HUES64 (cell line): ENCODE measurements at regions not wholly inside any gene's neighbourhood (a gene's known extent, or its start where the extent isn't known, plus 50 kb on each side); places are given as distances from the start of the nearest gene placed in this dataset.
"Not testable (repeated sequence)": the region's sequence is repeated elsewhere in the genome, so short reads cannot be mapped to it uniquely, and the experiment has no call there.

ENCODE experiments used
- H3K27ac ChIP-seq: 2 replicates; pipeline ENCODE4 v1.7.0; 2013; ENCODE audit warnings: low read depth, low read length, inconsistent platforms
- H3K27me3 ChIP-seq: 2 replicates; pipeline ENCODE4 v1.6.1; 2013; ENCODE audit warnings: mild to moderate bottlenecking, low read length; ENCODE audit not compliant: insufficient read depth
- H3K36me3 ChIP-seq: 2 replicates; pipeline ENCODE4 v1.6.1; 2013; ENCODE audit warnings: mild to moderate bottlenecking, low read length; ENCODE audit not compliant: insufficient read depth
- H3K4me1 ChIP-seq: 2 replicates; pipeline ENCODE4 v1.6.1; 2013; ENCODE audit warnings: mild to moderate bottlenecking, low read length, moderate library complexity; ENCODE audit not compliant: insufficient read depth
- H3K4me3 ChIP-seq: 2 replicates; pipeline ENCODE4 v1.5.1; 2013; ENCODE audit warnings: mild to moderate bottlenecking, low read length, moderate library complexity
- H3K9ac ChIP-seq: 2 replicates; pipeline ENCODE4 v1.6.1; 2013; ENCODE audit warnings: mild to moderate bottlenecking, low read depth, low read length
- H3K9me3 ChIP-seq: 2 replicates; pipeline ENCODE4 v1.6.1; 2013; ENCODE audit warnings: low read depth, low read length; ENCODE audit not compliant: insufficient read depth
- WGBS: fragments of 150-250, 120-280 bp; methylation state at CpG from one replicate; pipeline ENCODE4 v1.1.7; 2013; ENCODE audit warnings: missing lambda C conversion rate; 5-methylcytosine and 5-hydroxymethylcytosine counted together

DNA sequence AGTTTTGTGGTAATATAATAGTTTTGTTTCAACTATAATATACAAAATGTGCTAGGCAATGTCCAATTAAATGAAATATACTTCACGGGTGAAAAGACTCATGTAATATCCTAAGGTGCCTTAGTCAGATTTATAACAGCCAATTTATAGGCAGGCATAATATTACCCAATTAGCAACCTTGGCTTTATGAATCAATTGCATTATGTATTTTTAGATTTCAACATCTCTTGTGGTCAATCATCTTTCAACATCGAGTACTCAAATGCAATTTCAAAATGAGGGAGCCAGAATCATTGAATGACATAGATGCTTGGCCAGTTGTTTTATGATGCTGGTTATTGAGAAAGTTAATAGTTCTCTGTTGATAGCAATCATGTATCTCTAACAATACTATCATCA lies 110.3 kb upstream of the SP8 start:
- Histone ChIP-seq H3K9me3 (0 out of 2 replicates have a peak, but pooled peaks cover 4% of the 10 kb centered on the region), H3K27ac (no peak overlapping the region), H3K27me3 (no peaks in the 10 kb centered on the region), H3K36me3 (no peaks in the 10 kb centered on the region), H3K4me3 (no peak overlapping the region), H3K9ac (no peak overlapping the region), H3K4me1 (no peaks in the 10 kb centered on the region)
- 100% methylated on average over 2 of the region's 2 CpGs for WGBS

DNA sequence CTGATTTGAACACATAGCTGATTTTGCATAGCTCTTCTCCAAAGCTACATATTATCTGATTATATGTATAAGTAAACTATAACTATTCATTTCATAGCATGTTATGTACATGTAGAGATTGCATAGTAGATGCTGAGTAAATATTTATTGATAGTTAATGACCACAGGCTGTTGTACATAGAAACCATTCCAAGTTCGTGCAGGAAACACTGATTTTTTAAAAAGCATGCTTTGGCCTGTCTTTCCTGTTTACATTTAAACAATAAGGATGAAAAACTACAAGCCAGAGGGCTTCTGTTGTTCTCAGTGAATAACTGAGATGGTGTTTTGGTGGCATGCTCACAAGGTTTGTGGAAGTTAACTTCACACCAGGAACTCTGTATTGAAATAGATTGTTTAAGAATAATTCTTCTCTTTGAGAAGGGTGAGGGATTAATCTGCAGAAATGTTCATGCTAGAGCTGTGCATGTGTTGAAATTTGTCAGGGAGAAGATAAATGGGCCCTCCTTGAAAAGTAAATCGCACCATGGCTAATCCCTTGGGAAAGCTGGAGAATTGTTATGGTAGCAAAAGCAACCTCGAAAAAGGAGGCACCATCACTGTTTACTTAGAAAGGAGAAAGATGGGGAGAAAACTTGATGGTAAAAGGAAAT lies 120.2 kb upstream of the SP8 start:
- Histone ChIP-seq H3K4me1 (0 out of 2 replicates have a peak, but pooled peaks cover 2% of the 10 kb centered on the region), H3K9ac (no peak overlapping the region), H3K4me3 (no peak overlapping the region), H3K27ac (no peak overlapping the region), H3K9me3 (0 out of 2 replicates have a peak, but pooled peaks cover 4% of the 10 kb centered on the region), H3K27me3 (no peaks in the 10 kb centered on the region), H3K36me3 (no peaks in the 10 kb centered on the region)
- WGBS: 92% methylated on average over 3 of the region's 3 CpGs

DNA sequence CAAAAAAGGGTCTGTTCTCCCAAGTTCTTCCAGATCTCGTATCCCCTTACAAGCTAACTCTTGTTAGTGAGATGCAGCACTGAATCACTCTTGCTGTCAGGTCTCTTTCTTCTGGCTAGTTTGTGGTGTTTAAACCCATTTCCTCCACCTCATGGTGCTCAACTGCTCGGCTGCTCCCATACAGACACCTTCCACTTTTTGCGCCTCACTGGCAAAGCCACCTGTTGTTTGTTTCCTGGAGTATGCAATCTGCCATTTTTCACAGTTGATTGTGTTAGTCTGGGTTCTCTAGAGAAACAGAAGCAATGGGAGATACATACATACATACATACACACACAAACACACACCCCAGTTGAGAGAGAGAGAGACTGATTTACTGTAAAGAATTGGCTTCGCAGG lies 124.4 kb upstream of the SP8 start:
- 94% methylated on average over 4 of the region's 4 CpGs for WGBS
- 0 out of 2 replicates have a peak, but pooled peaks cover 2% of the 10 kb centered on the region for H3K4me1 ChIP-seq

DNA sequence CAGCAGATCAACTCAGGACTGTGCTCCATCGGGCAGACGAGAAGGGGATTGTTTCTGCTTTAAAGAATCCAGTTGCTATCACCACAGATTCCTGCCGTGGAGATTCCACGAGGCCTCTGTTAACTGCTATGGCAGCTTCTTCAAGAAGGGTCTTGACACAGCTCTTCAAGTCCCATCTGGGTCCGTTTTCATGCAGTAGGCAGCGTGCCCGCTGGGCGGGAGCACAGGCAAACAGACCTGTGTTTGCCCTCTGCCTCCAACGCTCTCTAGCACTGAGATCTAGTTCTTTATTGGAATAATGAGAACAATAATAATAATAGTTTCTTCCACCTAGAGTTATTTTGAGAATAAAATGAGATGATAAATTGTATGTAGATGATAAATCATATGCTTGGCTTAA lies 127.2 kb upstream of the SP8 start:
- 95% methylated on average over 9 of the region's 9 CpGs for WGBS
- H3K9me3 ChIP-seq: no peaks in the 10 kb centered on the region
- no peaks in the 10 kb centered on the region for H3K4me1 ChIP-seq
- no peaks in the 10 kb centered on the region for H3K36me3 ChIP-seq
- no peak overlapping the region for H3K9ac ChIP-seq
- no peak overlapping the region for H3K4me3 ChIP-seq
- no peaks in the 10 kb centered on the region for H3K27me3 ChIP-seq
- H3K27ac ChIP-seq: no peak overlapping the region

More for the DNA sequence above, 124.4 kb upstream of the SP8 start:
- Histone ChIP-seq H3K27ac (no peak overlapping the region), H3K36me3 (no peaks in the 10 kb centered on the region), H3K9ac (no peak overlapping the region), H3K4me3 (no peak overlapping the region), H3K9me3 (no peaks in the 10 kb centered on the region), H3K27me3 (no peaks in the 10 kb centered on the region)

DNA sequence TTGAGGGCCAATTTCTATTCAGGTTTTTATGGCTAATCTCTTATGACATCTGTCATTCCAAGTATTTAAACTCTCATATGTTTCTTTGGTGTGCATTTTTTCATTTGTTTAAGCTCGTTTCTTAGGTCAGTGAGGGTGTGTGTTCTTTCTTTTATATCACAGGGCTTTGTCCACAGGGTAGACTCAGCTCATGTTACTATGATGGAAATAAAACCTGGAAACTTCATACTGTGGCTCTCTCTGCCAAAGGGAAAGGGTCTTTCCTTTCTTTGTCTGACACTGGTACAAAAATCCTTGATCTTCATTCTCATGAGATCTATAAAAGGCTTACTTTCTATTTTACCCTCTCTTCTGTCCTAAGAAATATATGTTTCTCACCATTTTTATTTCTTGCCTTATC lies 129.6 kb upstream of the SP8 start:
- Histone ChIP-seq H3K4me3 (no peak overlapping the region), H3K27me3 (no peaks in the 10 kb centered on the region), H3K4me1 (no peaks in the 10 kb centered on the region), H3K9ac (no peak overlapping the region), H3K9me3 (no peaks in the 10 kb centered on the region), H3K27ac (no peak overlapping the region), H3K36me3 (no peaks in the 10 kb centered on the region)
- WGBS: 75% methylated on average over 1 of the region's 1 CpG

DNA sequence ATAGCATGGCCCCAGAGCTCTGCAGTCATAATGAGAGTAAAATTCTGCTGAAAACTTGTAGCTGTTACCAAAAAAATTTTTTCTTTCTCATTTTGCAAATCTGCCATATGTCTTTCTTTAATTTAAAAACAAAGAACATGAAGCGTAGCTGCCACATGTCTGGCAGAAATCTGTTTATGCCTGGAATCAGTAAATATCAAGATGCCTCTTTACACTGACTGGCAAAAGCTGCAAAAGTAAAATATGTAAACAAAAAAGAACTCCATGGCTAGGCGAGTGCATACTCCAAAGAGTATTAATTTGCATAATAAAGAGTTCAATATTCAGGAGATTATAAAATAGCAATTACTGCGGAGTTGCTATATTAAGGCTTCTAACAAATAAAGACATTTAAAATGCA lies 130.9 kb upstream of the SP8 start:
- WGBS: 56% methylated on average over 1 of the region's 3 CpGs
- no peak overlapping the region for H3K27ac ChIP-seq

DNA sequence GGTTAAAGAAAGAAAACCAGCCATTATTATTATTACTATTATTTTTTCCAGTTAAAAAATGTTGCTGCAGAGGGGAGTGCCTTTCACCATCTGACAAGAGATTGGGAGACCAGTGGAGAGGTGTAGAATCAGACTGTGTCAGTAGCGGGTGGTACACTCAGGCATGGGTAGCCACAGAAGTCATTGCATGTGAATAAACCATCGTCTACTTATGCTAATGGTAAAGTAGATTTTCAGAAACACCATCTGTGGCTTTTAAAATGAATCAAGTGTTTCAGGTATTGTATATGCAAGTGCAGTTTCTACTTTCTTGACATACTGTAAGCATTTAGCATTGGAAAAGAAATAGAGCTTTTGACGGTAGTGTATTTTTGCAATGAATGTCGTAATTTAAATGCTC lies 131.5 kb upstream of the SP8 start:
- Histone ChIP-seq H3K4me3 (no peak overlapping the region), H3K9ac (no peak overlapping the region), H3K9me3 (no peaks in the 10 kb centered on the region), H3K27ac (no peak overlapping the region), H3K27me3 (no peaks in the 10 kb centered on the region), H3K36me3 (no peaks in the 10 kb centered on the region), H3K4me1 (no peaks in the 10 kb centered on the region)
- 94% methylated on average over 4 of the region's 4 CpGs for WGBS

More for the DNA sequence above, 130.9 kb upstream of the SP8 start:
- Histone ChIP-seq H3K4me3 (no peak overlapping the region), H3K4me1 (no peaks in the 10 kb centered on the region), H3K36me3 (no peaks in the 10 kb centered on the region), H3K9ac (no peak overlapping the region), H3K9me3 (no peaks in the 10 kb centered on the region), H3K27me3 (no peaks in the 10 kb centered on the region)

DNA sequence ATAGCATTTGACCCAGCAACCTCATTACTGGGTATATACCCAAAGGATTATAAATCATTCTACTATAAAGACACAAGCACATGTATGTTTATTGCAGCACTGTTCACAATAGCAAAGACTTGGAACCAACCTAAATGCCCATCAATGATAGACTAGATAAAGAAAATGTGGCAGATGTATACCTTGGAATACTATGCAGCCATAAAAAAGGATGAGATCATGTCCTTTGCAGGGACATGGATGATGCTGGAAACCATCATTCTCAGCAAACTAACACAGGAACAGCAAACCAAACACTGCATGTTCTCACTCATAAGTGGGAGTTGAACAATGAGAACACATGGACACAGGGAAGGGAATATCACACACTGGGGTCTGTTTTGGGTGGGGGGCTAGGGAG lies 140.5 kb upstream of the SP8 start:
- H3K4me1 ChIP-seq, H3K27me3 ChIP-seq, H3K9me3 ChIP-seq, H3K36me3 ChIP-seq, H3K27ac ChIP-seq, H3K9ac ChIP-seq, H3K4me3 ChIP-seq: not testable (repeated sequence)

DNA sequence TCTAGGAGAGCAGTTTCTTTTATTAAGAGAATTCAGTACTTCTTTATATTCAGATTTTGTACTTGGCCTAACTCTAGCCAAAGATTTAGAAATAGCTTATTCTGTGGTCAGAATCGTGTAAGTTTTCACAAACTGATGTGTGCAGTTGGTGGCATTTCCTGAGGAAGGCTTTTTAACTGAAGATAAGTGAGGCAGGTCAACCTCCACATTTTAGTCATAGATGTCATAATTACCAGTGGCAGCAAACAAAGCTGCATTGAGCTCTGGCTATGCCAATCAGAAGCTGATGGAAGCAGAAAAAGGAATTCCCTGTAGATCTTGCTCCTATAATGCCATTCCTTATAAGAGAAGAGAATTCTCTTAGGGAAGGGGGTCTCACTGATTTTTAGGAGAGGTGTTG lies 141.3 kb upstream of the SP8 start:
- no peaks in the 10 kb centered on the region for H3K36me3 ChIP-seq
- no peaks in the 10 kb centered on the region for H3K9me3 ChIP-seq
- no peaks in the 10 kb centered on the region for H3K27me3 ChIP-seq
- no peak overlapping the region for H3K9ac ChIP-seq
- no peak overlapping the region for H3K4me3 ChIP-seq
- H3K27ac ChIP-seq: no peak overlapping the region
- 88% methylated on average over 1 of the region's 1 CpG for WGBS
- no peaks in the 10 kb centered on the region for H3K4me1 ChIP-seq

DNA sequence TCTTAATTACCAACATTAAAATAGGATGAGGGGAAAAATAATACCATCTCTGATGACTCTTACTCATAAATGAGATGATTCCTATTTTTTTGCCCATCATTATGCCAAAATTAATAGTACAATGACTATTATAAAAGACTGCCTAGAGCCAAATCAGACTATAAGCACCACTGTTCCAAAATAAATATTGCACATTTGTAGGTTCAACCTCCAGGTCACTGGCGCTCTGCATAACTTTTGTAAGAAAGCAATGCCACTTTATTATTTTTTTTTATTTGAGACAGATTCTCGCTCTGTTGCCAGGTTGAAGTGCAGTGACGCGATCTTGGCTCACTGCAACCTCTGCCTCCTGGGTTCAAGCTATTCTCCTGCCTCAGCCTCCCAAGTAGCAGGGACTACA lies 142.5 kb upstream of the SP8 start:
- H3K4me3 ChIP-seq: no peak overlapping the region
- H3K9ac ChIP-seq: no peak overlapping the region
- no peaks in the 10 kb centered on the region for H3K36me3 ChIP-seq
- H3K27ac ChIP-seq: no peak overlapping the region
- no peaks in the 10 kb centered on the region for H3K9me3 ChIP-seq
- WGBS: 95% methylated on average over 4 of the region's 4 CpGs
- H3K27me3 ChIP-seq: no peaks in the 10 kb centered on the region
- no peaks in the 10 kb centered on the region for H3K4me1 ChIP-seq

DNA sequence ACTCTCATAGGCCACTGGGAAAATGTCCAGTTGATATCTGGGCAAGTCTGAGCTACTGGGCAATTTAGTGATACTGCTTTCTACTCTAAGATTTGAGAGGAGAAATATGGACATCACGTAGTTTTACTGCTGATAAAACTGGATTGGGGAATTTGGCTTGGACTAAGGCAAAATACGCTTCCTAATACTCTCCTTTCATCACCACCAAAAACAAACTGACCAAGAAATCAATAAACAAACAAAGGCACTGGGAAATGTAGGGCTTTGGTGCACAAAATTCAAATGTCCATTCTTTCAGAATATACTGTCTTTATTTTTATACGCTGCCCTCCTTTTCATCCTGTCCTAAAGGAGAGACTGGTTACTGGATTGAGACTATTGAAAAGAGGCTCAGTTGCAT lies 145.1 kb upstream of the SP8 start:
- no peaks in the 10 kb centered on the region for H3K9me3 ChIP-seq
- no peaks in the 10 kb centered on the region for H3K27me3 ChIP-seq
- H3K4me3 ChIP-seq: no peak overlapping the region
- no peak overlapping the region for H3K27ac ChIP-seq
- H3K36me3 ChIP-seq: no peaks in the 10 kb centered on the region
- 100% methylated on average over 3 of the region's 3 CpGs for WGBS
- no peaks in the 10 kb centered on the region for H3K4me1 ChIP-seq
- H3K9ac ChIP-seq: no peak overlapping the region
